Thoracic aorta (tissue), 2 donors: ENCODE measurements at regions not wholly inside any gene's neighbourhood (a gene's known extent, or its start where the extent isn't known, plus 50 kb on each side); places are given as distances from the start of the nearest gene placed in this dataset.

ENCODE experiments used
- ATAC-seq: fragments of 150-250 bp; one replicate; pipeline ENCODE4 v1.8.0; 2017; ENCODE audit warnings: low read depth; ENCODE audit not compliant: insufficient number of reproducible peaks, low FRiP score
- DNase-seq: peaks from one replicate; pipeline ENCODE4 v3.0.0-alpha.2; 2020; ENCODE audit warnings: low spot score
- H3K27ac ChIP-seq, 2 donors: fragments of 200-600 bp; sonication (generic); 1 replicate in 1 of 2; 2 replicates in 1 of 2; pipeline ENCODE4 v1.5.1; 2016; ENCODE audit warnings: mild to moderate bottlenecking in 2 of 2, moderate library complexity in 2 of 2
- H3K27me3 ChIP-seq: fragments of 200-600 bp; sonication (generic); replicated peaks from 2 replicates; pipeline ENCODE4 v1.6.0; 2016; ENCODE audit warnings: mild to moderate bottlenecking; ENCODE audit not compliant: insufficient read depth
- H3K36me3 ChIP-seq: fragments of 200-600 bp; sonication (generic); one replicate; pipeline ENCODE4 v1.5.1; 2016
- H3K4me1 ChIP-seq, 2 donors: fragments of 200-600 bp; sonication (generic); 1 replicate in 1 of 2; 2 replicates in 1 of 2; pipeline versions ENCODE4 v1.5.1 to v1.6.0; 2016; ENCODE audit warnings: low read depth in 2 of 2, mild to moderate bottlenecking in 1 of 2; ENCODE audit not compliant: control insufficient read depth in 1 of 2
- H3K4me3 ChIP-seq: fragments of 200-600 bp; sonication (generic); 2 replicates; pipeline ENCODE4 v1.5.1; 2016; ENCODE audit warnings: mild to moderate bottlenecking
- H3K9me3 ChIP-seq: fragments of 200-600 bp; sonication (generic); 2 replicates; pipeline ENCODE4 v1.5.1; 2016
- TF ChIP-seq, protein P1 (sequence below): fragments of 200-600 bp; sonication (generic); IDR thresholded peaks from one replicate; pipeline ENCODE4 v1.5.1; 2019; ENCODE audit warnings: antibody characterized with exemption

DNA sequence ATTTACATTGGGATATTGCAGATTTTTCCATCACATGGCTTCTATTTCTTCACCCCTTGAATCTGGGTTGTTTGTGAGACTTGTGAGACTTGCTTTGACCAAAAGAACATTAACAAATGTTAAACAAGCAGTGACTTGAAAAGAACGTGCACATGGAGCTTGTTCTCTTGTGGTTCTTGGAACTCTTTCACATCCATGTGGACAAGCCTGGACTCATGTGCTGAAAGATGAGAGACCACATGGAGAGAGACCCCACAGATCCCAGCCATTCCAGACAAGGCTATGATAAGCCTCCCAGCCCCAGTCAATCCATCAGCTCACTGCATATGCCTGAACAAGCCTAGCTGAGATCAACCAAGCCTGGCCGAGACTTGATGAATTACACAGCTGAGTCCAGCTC, 1365.7 kb upstream of the GJE1 start:
- no peak overlapping the region for H3K4me3 ChIP-seq
- no peaks in the 10 kb centered on the region for H3K9me3 ChIP-seq
- DNase-seq (no peak), ATAC-seq (no peak)
- H3K4me1 ChIP-seq: no peaks in the 10 kb centered on the region
- no peaks in the 10 kb centered on the region for H3K36me3 ChIP-seq
- TF ChIP-seq, protein P1, sequence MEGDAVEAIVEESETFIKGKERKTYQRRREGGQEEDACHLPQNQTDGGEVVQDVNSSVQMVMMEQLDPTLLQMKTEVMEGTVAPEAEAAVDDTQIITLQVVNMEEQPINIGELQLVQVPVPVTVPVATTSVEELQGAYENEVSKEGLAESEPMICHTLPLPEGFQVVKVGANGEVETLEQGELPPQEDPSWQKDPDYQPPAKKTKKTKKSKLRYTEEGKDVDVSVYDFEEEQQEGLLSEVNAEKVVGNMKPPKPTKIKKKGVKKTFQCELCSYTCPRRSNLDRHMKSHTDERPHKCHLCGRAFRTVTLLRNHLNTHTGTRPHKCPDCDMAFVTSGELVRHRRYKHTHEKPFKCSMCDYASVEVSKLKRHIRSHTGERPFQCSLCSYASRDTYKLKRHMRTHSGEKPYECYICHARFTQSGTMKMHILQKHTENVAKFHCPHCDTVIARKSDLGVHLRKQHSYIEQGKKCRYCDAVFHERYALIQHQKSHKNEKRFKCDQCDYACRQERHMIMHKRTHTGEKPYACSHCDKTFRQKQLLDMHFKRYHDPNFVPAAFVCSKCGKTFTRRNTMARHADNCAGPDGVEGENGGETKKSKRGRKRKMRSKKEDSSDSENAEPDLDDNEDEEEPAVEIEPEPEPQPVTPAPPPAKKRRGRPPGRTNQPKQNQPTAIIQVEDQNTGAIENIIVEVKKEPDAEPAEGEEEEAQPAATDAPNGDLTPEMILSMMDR: no peak
- no peaks in the 10 kb centered on the region for H3K27me3 ChIP-seq
- no peak overlapping the region for H3K27ac ChIP-seq

- H3K27ac ChIP-seq: no peak overlapping the region
- TF ChIP-seq, protein P1: no peak
Observed at GRCh38 chr6:140758169-140758877, 1374.4 kb upstream of the GJE1 start.

GRCh38 chr6:140752234-140752633, 1377.8 kb upstream of the CITED2 start:
- no peaks in the 10 kb centered on the region for H3K36me3 ChIP-seq
- TF ChIP-seq, protein P1: no peak
- ATAC-seq: no peak
- H3K4me1 ChIP-seq: peaks cover 0 to 5% of the 10 kb centered on the region in 2 donors
- DNase-seq: no peak
- no peaks in the 10 kb centered on the region for H3K27me3 ChIP-seq
- H3K9me3 ChIP-seq: no peaks in the 10 kb centered on the region
- H3K4me3 ChIP-seq: no peak overlapping the region
- no peak overlapping the region for H3K27ac ChIP-seq

More at GRCh38 chr6:140758169-140758877, 1374.4 kb upstream of the GJE1 start:
- no peak for DNase-seq
- Histone ChIP-seq H3K9me3 (no peaks in the 10 kb centered on the region), H3K4me1 (peaks cover 0 to 5% of the 10 kb centered on the region in 2 donors), H3K36me3 (no peaks in the 10 kb centered on the region), H3K27me3 (no peaks in the 10 kb centered on the region), H3K4me3 (no peak overlapping the region)
- ATAC-seq: no peak

GRCh38 chr6:140747114-140747513, 1372.7 kb upstream of the CITED2 start:
- no peak overlapping the region for H3K4me3 ChIP-seq
- ATAC-seq (no peak), DNase-seq (no peak)
- TF ChIP-seq, protein P1: no peak
- no peak overlapping the region for H3K27ac ChIP-seq
- no peaks in the 10 kb centered on the region for H3K9me3 ChIP-seq
- no peaks in the 10 kb centered on the region for H3K36me3 ChIP-seq
- no peaks in the 10 kb centered on the region for H3K27me3 ChIP-seq
- H3K4me1 ChIP-seq: no peaks in the 10 kb centered on the region

DNA sequence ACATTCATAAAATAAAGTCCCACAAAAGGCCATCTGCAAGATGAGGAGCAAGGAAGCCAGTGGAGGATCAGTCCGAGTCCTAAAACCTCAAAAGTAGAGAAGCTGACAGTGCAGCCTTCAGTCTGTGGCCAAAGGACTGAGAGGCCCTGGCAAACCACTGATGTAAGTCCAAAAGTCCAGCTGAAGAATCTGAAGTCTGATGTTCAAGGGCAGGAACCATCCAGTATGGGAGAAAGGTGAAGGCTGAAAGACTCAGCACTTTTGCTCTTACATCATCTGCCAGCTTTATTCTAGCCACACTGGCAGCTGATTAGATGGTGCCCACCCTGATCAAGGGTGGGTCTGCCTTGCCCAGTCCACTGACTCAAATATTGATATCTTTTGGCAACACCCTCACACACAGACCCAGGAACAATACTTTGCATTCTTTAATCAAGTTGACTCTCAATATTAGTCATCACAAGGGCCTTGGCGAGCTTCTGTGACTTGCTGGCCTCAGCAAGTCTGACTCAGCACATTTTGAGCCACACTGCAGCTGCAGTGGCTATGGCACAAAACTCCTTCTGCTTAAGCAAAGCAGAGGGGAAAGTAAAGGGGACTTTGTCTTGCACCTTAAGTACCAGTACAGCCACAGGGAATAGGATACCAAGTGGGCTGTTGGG, 1370.3 kb upstream of the CITED2 start:
- Histone ChIP-seq H3K27ac (no peak overlapping the region), H3K36me3 (no peaks in the 10 kb centered on the region), H3K27me3 (no peaks in the 10 kb centered on the region), H3K4me3 (no peak overlapping the region), H3K4me1 (no peaks in the 10 kb centered on the region), H3K9me3 (no peaks in the 10 kb centered on the region)
- no peak for DNase-seq
- no peak for ATAC-seq
- TF ChIP-seq, protein P1: no peak
